ENCODE measurements at regions not wholly inside any gene's neighbourhood (a gene's known extent, or its start where the extent isn't known, plus 50 kb on each side); places are given as distances from the start of the nearest gene placed in this dataset.

DNA sequence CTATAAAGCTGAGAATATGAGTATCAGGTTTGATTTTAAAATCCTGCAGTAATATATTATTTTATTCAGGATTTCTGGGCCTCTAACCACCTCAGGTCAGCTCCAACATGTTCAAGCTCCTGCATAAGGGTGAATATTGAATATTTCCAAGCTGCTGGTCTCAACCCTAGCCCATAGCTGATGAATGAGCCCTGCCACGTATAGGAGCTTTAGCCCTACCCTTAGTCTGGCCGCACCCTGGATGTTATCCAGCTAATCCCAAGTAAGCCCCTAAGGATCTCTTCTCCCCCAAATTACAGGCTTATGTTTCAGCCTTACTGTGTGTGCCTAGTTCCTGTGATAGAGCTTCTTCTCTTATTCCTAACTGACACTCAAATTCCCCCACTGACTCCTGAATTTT lies 240.6 kb downstream of the KCTD12 start:
- H3K27ac Mint-ChIP-seq: no peak overlapping the region
- H3K36me3 Mint-ChIP-seq: no peaks in the 10 kb centered on the region
- no peaks in the 10 kb centered on the region for H3K9me3 Mint-ChIP-seq
- H3K4me1 Mint-ChIP-seq: no peaks in the 10 kb centered on the region
- DNase-seq (no peak), ATAC-seq (ENCODE audit: low read depth in 2 of 2) (no peak)
- peaks cover 4 to 15% (median 13%) of the 10 kb centered on the region in 3 donors for H3K27me3 Mint-ChIP-seq
- no peak overlapping the region for H3K4me3 Mint-ChIP-seq

DNA sequence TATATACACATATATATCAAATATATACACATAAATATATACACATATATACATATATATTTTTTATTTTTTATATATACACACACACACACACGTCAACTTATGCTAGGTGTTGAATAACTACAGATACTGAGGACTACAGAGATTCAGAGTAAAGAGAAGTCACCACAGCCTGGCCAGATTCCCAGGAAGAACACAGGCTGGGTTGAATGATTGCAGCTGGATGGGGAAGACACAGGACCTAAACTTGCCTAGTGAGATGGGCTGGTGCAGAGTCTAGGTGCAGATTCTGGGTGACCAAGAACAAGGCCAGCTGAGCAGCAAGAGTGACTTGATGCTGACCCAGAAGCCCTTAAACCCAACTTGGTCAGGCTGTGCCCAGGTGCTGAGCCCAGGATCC lies 241.3 kb downstream of the KCTD12 start:
- no peaks in the 10 kb centered on the region for H3K36me3 Mint-ChIP-seq
- H3K27me3 Mint-ChIP-seq: peaks cover 4 to 12% (median 12%) of the 10 kb centered on the region in 3 donors
- no peaks in the 10 kb centered on the region for H3K4me1 Mint-ChIP-seq
- no peak for DNase-seq
- no peak overlapping the region for H3K4me3 Mint-ChIP-seq
- no peaks in the 10 kb centered on the region for H3K9me3 Mint-ChIP-seq
- no peak for ATAC-seq (ENCODE audit: low read depth in 2 of 2)
- peak overlapping the region in 1 of 6 donors; percentile 10 for H3K27ac Mint-ChIP-seq

DNA sequence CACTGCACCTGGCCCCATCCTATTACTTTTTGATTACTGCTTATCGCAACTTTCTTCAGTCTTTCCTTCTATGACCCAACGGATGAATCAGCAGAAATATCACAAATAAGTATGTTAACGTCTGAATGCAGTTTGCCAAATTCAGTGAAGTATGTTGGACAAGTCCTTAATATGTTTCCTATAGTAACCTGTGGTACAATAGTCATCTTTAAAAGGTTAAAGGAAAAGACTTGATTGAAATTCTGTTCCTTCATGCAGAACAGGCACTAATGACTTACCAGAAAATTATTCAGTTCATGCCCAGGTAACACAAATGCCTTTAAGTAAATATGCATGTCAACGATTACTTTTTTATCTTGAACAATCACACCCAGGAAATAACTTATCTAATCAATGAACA lies 242.6 kb downstream of the KCTD12 start:
- Mint-ChIP-seq H3K4me1 (no peaks in the 10 kb centered on the region), H3K27ac (no peak overlapping the region), H3K36me3 (no peaks in the 10 kb centered on the region), H3K4me3 (no peak overlapping the region), H3K9me3 (peaks cover 0 to 3% (median 0%) of the 10 kb centered on the region in 7 donors), H3K27me3 (peaks cover 2 to 12% (median 12%) of the 10 kb centered on the region in 3 donors)
- ATAC-seq (ENCODE audit: low read depth in 2 of 2) (no peak), DNase-seq (no peak)

DNA sequence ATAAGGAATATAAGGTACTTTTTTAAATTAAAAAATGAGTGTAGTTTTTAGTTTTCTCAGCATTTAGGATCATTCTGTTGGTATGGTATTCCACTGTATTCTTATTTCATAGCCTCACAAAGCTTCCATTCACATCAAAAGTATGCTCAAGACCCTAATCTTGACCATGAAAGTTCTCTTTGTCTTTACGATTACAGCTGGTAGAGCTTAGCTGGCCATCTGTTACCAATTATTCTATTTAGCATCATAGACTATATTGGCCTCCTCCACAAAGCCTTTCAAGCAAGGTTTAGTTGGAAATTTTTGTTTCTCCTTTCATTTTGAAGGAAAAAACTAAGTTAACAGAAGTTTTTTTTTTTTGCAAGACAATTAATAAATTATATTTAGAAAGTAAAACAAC lies 245.1 kb downstream of the KCTD12 start:
- DNase-seq (no peak), ATAC-seq (ENCODE audit: low read depth in 2 of 2) (no peak)
- Mint-ChIP-seq H3K4me1 (no peaks in the 10 kb centered on the region), H3K4me3 (no peak overlapping the region), H3K27ac (no peak overlapping the region), H3K27me3 (peaks cover 0 to 7% (median 3%) of the 10 kb centered on the region in 3 donors), H3K36me3 (no peaks in the 10 kb centered on the region), H3K9me3 (peaks cover 0 to 3% (median 0%) of the 10 kb centered on the region in 7 donors)

DNA sequence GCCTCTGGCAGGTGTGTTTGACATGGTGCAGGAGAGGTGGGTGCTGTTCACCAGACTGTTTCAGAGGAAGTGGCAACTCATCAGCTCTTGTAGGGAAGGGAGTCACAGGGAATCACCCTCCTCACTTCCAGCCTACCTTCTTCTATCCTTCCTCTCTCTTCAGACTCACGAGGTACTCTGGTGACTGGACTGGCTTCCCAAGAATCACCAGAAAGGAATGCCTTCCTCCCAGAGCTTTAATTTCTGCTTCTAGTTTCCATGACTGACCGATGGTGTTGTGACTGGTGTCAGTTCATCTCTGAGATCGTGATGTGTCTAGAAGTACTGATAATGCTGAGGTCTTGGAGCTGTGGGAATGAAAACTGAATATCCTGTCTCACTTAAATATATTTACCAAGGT lies 247.3 kb downstream of the KCTD12 start:
- ATAC-seq (ENCODE audit: low read depth in 2 of 2): no peak
- Mint-ChIP-seq H3K9me3 (peaks cover 0 to 3% (median 0%) of the 10 kb centered on the region in 7 donors), H3K36me3 (no peaks in the 10 kb centered on the region), H3K4me1 (no peaks in the 10 kb centered on the region), H3K27ac (no peak overlapping the region), H3K4me3 (no peak overlapping the region), H3K27me3 (peaks cover 0 to 7% (median 0%) of the 10 kb centered on the region in 3 donors)
- DNase-seq: no peak

DNA sequence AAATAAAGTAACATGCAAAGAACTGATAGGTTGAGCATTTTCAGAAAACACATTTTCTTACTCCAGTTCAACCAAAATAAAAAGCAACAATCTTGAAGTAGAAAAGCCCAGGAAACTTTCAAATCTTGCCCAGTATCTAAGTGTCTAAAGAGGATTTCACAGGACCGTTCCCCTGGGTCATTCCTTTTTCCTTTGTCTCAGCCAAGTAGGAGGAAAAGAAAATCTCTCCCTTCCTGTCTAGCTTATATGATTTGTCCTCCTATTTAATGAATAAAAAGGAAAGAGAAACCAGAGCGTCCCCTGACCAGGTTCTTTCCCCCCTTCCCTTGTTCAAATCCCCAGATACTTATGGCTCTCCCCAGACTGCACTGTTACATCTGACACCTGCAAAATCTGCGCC lies 248.0 kb downstream of the KCTD12 start:
- H3K4me1 Mint-ChIP-seq: no peaks in the 10 kb centered on the region
- H3K9me3 Mint-ChIP-seq: peaks cover 0 to 3% (median 0%) of the 10 kb centered on the region in 7 donors
- H3K27ac Mint-ChIP-seq: no peak overlapping the region
- H3K27me3 Mint-ChIP-seq: peaks cover 0 to 10% (median 0%) of the 10 kb centered on the region in 3 donors
- no peak overlapping the region for H3K4me3 Mint-ChIP-seq
- DNase-seq (no peak), ATAC-seq (ENCODE audit: low read depth in 2 of 2) (no peak)
- H3K36me3 Mint-ChIP-seq: no peaks in the 10 kb centered on the region

DNA sequence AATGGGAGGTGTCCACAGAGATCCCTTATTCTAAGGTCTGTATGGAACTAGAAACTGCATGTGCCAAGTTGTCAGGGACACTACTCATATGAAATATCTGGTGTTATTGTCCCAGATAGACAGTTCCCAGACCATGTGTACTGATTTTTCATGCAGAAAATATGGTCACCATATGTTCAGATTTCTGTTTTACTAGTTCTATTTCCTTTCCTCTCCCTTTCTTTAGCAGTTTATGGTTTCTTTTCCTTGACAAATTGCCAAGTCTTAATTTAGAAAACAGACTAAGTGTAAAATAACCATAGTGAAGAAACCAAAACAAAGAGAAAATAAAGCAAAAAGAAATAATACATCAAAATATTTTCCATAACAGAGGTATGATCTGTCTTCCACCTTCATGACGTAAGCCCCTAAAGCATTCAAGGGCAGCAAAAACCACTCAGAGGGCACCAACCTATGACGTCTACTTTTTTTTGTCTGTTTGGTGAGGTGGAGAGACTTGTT lies 248.5 kb downstream of the KCTD12 start:
- Mint-ChIP-seq H3K27ac (no peak overlapping the region), H3K4me1 (no peaks in the 10 kb centered on the region), H3K36me3 (no peaks in the 10 kb centered on the region), H3K4me3 (no peak overlapping the region), H3K27me3 (peaks cover 0 to 10% (median 0%) of the 10 kb centered on the region in 3 donors), H3K9me3 (peaks cover 0 to 3% (median 0%) of the 10 kb centered on the region in 7 donors)
- no peak for ATAC-seq (ENCODE audit: low read depth in 2 of 2)
- DNase-seq: no peak

DNA sequence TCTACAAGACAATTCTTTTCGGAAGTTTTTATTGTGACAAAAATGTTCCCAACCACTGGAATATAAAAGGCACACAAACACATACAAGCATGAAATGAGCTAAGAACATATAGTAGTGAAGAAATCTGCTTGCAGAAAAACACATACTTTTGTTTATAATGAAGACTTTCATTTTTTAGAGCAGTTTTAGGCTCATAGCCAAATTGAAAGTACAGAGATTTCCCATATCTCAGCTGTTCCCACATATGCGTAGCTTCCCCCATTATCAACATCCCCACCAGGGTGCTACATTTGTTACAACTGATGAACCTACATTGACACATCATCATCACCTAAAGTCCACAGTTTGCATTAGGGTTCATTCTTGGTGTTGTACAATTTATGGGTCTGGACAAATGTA lies 249.4 kb downstream of the KCTD12 start:
- Mint-ChIP-seq H3K36me3 (no peaks in the 10 kb centered on the region), H3K9me3 (peaks cover 0 to 3% (median 0%) of the 10 kb centered on the region in 7 donors), H3K27ac (no peak overlapping the region), H3K27me3 (peaks cover 0 to 10% (median 0%) of the 10 kb centered on the region in 3 donors), H3K4me3 (no peak overlapping the region), H3K4me1 (no peaks in the 10 kb centered on the region)
- no peak for DNase-seq
- no peak for ATAC-seq (ENCODE audit: low read depth in 2 of 2)

DNA sequence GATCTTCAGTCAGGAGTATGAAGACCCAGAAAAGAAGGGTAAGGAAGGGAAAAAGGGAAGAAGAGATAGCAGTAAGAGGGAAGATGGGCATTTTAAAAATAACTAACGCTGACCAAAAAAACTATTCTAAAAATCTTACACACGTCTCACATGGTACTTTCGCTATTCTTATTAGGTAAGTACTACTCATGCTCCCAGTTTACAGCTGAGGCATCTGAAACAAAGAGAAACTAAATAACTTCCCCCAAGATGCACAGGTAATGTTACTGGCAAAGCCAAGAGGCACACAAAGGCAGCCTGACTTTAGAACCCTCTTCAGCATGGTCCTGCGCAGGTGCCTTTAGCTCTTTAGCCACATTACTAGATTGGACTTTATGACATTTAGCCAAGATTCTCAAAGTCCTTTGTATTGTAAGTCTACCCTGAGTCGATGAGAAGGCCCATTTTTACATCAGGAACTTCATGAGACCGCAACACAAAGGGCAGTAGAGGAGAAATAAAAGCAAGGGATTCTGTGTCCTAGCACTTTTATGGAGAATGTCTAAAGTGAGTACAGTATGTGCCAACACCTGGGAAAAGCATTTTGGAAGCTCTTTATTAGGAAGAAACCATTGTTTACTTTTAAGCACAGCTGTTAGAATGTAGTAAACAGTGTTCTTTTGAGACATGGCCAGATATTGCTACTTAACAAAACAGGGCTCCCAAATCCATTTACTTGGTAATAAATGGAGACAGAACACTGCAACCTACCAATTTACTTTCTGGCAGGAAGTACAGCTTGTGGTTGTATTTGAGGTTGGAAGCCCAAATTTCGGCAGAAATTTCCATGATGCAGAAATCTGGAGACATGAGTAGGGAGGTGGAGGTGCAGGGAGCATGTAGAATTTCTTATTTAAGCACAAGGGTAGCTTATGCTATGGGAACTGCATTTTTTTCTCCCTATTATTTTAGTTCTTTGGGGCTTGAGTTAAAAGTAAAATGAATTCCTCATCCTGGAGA lies 250.7 kb downstream of the KCTD12 start:
- no peaks in the 10 kb centered on the region for H3K36me3 Mint-ChIP-seq
- H3K4me3 Mint-ChIP-seq: no peak overlapping the region
- H3K4me1 Mint-ChIP-seq: no peaks in the 10 kb centered on the region
- DNase-seq (no peak), ATAC-seq (ENCODE audit: low read depth in 2 of 2) (no peak)
- peaks cover 0 to 3% (median 0%) of the 10 kb centered on the region in 7 donors for H3K9me3 Mint-ChIP-seq
- H3K27me3 Mint-ChIP-seq: peaks cover 0 to 10% (median 0%) of the 10 kb centered on the region in 3 donors
- H3K27ac Mint-ChIP-seq: no peak overlapping the region

DNA sequence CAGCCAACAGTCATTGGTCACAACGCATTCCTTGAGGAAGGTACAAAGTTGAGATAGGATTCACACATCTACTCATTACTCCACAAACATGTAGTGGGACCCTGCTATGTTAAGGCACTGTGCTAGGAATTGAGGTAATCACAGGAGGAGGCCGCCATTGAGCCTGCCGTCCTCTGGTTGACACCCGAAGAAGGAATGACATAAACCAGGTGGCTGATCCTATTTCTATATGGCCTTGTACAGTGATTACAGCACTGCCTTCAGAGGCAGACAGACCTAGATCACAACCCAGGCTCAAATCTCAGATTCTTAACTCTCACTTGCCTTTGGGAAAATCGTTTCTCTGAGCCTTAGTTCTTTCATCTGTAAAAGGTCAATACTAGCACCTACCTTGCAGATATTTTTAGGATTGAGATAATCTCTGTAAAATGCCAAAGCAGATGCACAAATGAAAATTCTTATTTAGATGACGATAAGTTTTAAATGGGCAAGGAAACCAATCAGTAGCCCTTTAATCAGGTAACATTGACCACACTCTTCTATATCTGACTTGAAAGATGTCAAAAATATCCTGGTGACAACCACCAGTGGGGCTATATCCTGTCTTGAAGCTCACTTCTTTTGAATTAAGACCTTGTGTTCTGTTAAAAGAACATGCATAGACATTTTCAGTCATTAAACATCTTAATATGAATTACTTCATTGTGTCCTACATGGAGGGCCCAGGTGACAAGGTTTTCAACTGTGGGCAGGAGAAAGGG lies 251.6 kb downstream of the KCTD12 start:
- H3K36me3 Mint-ChIP-seq: no peaks in the 10 kb centered on the region
- H3K9me3 Mint-ChIP-seq: peaks cover 0 to 3% (median 0%) of the 10 kb centered on the region in 7 donors
- no peak overlapping the region for H3K27ac Mint-ChIP-seq
- H3K4me1 Mint-ChIP-seq: no peaks in the 10 kb centered on the region
- H3K27me3 Mint-ChIP-seq: peaks cover 0 to 10% (median 0%) of the 10 kb centered on the region in 3 donors
- no peak for DNase-seq
- no peak for ATAC-seq (ENCODE audit: low read depth in 2 of 2)
- H3K4me3 Mint-ChIP-seq: no peak overlapping the region

DNA sequence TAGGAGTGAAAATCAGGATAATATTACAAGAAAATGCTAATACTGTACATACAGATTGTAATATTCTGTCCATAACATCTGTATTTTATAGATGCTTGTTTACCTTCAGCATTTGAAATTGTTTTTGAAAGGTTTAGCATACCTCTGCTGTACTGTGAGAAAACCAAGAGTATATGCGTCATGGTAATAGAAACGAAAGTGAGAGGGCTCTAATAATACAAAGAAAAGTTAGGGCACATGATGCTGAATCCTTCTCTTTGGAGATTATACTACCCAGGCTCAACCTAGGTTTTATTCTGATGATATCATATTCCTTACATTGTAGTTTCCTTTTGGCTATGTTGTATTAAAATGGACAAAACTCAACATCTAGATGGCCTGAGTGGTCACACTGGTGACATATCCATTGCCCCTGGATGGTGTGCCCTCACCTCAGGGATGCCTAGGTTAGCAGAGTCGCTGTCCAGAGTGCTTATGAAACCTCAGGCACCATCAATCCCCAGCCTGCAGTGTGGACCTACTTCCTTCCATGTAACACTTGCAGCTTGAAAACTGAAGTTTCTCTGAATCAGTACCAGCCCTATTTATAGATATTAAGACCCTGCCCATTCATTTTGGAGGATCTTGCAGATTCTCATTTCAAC lies 253.7 kb downstream of the KCTD12 start:
- Mint-ChIP-seq H3K4me3 (no peak overlapping the region), H3K4me1 (no peaks in the 10 kb centered on the region), H3K9me3 (peaks cover 4 to 10% (median 5%) of the 10 kb centered on the region in 7 donors), H3K27me3 (peaks cover 0 to 8% (median 8%) of the 10 kb centered on the region in 3 donors), H3K27ac (no peak overlapping the region), H3K36me3 (peaks cover 0 to 8% of the 10 kb centered on the region in 2 donors)
- ATAC-seq (ENCODE audit: low read depth in 2 of 2) (no peak), DNase-seq (no peak)

DNA sequence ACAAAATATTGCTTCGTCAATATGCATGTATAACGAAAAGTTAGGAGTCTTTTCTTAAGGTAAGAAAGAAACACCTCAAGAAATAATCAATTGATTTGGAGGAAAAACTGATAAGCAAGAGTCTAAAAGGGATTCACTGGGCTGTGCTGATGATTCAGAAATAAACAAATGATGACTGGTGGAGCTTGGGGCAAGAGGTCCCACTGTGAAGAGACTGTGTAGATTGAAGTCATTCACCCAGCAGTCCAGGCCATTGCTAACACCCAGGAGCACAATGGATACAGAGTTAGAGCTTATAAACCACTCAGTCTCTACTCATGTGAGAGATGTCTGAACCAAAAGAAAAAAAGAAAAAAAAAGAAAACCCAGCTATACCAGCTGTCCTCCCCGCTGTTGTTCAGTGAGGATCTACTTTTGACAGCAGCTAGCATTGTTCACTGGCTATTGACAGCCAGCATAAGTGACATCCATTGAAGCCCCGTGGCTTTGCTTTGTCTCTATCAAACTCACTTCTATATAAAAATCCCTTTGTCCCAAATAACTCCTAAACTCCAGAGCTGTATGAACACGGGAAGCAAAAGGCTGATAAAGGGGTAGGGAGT lies 255.5 kb downstream of the KCTD12 start:
- no peak overlapping the region for H3K27ac Mint-ChIP-seq
- peaks cover 4 to 14% (median 6%) of the 10 kb centered on the region in 7 donors for H3K9me3 Mint-ChIP-seq
- DNase-seq (no peak), ATAC-seq (ENCODE audit: low read depth in 2 of 2) (no peak)
- no peaks in the 10 kb centered on the region for H3K4me1 Mint-ChIP-seq
- peaks cover 6 to 21% (median 17%) of the 10 kb centered on the region in 3 donors for H3K27me3 Mint-ChIP-seq
- no peak overlapping the region for H3K4me3 Mint-ChIP-seq
- H3K36me3 Mint-ChIP-seq: peaks cover 0 to 8% of the 10 kb centered on the region in 2 donors
